HG02678 (cell line): ENCODE measurements at regions not wholly inside any gene's neighbourhood (a gene's known extent, or its start where the extent isn't known, plus 50 kb on each side); places are given as distances from the start of the nearest gene placed in this dataset.

Experiments
- ATAC-seq: cut with Tn5 transposase; IDR thresholded peaks from one replicate; pipeline ENCODE4 v1.9.1; 2021; ENCODE audit warnings: mild to moderate bottlenecking, moderate library complexity; ENCODE audit not compliant: unreplicated experiment

DNA sequence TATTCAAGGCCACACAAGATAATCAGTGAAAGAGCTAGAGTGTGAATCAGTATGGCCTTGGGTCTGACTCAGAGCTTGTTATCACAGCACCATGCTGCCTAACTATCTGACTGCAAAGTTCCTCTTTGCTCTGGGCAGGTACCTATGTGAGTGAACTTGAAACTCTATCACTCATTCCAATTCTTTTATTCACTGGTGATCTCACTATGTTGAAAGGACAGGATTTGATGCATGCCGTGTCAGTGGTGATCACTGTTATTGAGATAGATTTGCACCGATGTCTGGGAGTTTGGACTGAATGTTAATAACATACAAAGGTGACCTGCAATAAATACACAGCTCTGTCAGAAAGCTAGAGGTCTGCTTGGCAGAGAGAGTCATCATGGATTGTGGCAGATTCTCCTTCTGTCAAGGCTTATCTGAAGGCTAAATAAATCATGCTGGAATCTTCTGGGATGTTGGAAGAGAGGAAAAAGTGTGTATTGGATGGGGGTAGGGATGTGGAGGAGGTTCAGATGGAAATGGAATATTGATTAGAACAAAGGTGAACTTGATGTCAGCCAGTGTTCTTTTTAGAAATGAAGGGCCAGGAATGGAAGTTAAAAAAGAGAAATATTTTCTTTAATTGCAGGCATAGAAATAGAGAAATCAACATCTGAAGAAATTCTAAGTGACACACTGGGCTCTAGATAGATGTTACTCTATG is 91.8 kb upstream of the TNC start:
- ATAC-seq = peak; percentile 56

- ATAC-seq = no peak
These were observed 92.7 kb upstream of the TNC start for GRCh38 chr9:115210699-115211098.

GRCh38 chr9:115211413-115212124 is 93.6 kb upstream of the TNC start:
- ATAC-seq = peak; percentile 65

DNA sequence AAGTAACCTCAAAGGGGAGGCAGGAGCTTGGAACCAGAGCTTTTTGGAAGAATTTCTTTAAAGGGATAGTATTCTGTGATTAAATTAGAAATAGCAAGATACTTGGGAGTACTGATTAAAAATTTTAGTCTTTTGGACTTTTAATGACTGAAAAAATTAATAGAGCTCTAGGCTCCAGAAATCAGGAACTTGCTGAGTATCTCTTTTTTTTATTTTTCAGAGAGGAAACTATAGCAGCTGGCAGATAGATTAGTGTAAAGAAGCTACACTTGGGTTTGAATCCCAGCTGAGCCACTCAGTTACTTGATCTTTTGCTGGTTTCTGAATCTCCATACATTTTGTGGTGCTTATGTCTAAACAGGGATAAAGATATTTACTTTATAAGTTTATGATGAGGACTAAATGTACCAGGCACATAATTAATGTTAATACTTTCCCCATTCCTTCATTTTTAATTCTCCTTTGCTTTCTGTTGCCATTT is 94.2 kb upstream of the TNC start:
- no peak for ATAC-seq

DNA sequence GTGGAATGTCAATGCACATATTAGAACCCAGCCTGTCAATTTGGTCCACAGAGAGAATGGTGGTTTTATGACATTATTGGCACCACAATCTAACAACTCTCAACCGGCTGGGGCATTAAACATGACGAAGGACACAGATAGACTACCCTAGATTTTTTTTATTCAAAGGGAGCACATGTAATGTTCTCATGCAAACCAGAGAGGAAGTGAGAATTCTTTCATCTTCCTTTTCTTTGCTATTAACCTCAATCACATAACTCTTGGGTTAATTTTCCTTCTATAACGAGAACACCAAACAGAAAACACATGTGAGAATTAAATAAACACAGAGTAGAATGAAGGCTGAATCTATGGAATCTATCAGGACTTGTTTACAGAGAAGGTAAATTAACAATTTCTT is 94.9 kb upstream of the TNC start:
- ATAC-seq = peak; percentile 34

DNA sequence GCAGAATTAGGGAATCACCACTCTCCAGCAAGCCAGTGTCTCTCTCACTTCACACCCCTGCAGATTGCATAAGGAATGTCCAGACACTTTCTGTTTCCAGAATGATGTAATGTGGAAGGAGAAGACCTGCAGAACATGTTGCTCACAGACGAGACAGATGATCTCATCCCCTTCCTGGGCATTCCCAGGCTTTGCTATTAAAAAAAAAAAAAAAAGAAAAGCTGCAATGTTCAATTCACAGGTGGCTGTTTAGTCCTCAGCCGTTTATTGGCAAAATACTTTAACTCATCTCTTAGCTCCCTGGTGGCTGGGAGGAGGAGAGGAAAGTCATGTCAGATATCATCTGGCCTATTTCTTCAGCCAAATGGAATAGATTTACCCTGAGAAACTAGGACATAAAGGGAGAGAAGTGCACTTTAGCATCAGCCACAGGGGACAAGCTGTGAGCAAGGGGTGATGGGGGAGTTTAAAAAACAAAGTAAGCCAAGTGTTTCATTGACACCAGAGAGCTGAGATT is 95.9 kb upstream of the TNC start:
- no peak for ATAC-seq

DNA sequence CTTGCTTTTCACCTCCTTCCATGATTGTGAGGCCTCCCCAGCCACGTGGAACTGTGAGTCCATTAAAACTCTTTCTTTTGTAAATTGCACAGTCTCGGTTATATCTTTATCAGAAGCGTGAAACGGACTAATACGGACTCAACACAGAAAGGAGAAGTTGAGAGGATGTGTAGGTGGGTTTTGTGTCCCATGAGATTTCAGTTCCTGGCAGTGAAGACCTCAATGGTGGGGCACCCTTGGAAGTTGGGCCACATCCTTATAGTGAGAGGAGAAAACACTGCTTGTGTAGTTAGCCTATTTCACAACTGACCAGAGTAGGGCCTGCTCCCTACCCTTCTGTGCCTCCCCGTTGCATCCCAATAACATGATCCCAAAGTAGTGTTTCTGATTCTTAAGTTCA is 98.9 kb upstream of the TNC start:
- no peak for ATAC-seq

DNA sequence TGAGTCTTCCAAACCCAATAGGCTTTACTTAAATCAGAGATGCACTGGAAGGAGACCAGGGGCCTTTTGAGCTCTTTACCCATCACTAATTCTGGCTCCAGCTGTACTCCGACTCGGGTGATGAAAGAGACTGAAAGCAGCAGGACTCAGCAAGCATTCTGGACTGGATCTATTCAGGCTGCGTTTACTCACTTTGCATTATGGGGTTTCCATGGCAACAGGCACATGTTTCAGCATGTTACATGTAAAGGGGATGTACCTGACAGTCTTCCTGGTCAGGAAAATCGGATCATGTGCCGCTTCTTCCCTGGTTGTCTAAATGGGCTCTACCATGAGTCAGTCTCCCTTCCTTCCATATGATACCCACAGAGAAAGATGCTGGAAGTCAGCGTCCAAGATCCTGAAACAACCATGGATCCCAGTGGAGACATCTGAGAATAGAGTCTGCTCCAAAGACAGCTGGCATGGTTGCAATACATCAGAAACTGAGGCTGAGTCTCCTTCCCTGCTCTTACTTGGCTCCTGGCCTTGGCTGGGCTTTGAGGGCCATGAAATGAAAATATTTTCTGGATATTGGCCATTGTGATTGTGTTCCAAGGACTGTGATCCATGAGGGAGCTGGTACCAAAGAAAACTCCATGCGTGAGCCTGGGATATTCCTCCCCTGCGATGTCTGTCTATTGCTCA is 102.5 kb upstream of the TNC start:
- no peak for ATAC-seq

DNA sequence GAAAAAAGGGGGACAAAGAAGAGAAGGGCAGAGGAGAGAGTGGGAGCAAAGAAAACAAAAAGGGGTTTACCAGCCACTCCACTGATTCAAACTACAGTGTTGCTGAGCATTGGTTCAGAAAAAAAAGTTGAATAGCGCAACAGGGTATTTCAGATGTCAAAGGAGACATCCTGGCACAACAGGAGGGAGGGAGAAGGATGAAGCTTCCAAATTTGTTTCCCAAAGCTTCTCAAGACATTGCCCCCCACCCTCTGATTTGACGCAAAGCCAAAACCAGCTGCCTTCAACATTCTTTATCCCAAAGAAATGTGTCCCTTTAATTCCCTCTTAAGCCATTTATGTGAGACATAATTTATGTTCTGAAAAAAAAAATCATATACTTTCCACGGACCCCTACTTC is 105.5 kb upstream of the TNC start:
- ATAC-seq = no peak

DNA sequence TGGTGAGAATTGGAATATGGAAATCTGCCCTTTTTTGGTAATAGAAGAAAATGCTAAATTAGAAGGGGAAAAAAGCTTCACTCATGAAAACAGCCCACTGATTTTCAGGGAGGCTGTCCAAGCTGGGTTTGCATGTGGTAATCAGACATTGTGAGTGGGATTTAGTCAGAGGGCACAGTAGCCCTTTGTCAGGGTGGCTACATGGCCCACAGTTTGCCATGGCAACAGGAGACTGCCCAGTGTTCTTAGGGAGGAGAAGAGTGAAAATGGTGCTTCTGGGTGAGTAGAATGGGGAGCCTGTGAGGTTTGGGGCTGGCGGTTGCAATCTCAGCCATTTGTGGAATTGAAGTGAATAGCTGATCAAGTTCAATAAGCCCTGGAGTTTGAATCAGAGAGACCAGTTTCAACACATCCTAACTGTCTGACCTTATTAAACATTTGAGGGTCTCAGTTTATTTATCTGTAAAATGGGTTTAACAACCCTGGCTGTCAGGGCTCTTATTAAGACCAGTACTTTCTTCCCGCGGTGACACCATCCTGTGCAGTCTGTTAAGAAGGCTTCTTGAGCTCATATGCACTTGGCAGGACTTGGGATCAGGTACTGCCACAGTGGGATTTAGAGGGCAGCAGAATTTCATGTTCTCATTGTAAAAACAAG is 107.6 kb upstream of the TNC start:
- no peak for ATAC-seq

- no peak for ATAC-seq
These were observed 108.2 kb upstream of the TNC start for GRCh38 chr9:115226152-115226551.

DNA sequence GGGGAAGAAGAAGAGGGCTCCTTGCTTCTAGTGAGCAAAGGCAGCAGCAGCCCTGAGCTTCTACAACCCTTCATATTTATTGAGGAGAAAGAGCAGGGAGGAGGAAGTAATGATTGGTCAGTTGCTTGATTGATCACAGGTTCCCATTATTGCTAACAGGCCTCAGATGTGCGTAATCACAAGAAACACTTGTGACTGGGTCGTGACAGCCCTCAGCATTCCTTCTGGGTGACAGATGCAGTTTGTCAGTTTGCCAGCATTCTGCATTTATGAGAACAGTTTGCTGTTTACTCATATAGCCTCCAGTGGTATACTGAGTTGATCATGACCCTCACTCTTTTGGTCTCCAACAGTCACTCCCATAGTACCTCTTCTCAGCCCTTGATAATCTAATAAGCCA is 111.5 kb upstream of the TNC start:
- ATAC-seq = no peak

DNA sequence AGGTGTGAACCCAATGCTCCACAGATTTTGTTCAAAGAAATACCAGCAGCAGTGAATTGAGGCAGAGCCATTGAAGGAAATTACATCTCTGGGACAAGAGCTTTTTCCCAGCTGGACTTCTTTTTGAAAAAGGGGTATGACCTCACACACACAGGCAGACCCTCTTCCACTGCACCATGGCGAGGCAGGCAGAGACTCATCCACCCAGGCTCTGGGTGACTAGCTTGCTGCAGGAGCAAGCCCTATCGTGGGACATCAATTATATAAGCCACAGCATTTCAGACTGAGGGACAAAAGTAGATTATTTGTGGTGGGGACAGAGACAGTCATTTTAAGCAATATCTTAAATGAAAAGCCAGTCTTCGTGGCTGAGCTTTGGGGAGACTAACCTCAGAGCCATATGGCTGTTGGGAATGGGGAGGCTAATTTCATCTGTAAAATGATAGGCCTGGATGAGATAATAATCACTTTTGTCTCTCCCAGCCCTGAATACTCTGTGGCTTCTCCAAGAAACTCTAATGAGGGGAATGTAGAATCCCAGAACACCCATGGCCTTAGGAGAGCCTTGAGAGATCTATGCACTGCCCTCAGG is 113.1 kb upstream of the TNC start:
- ATAC-seq = no peak

GRCh38 chr9:115232181-115232774 is 114.3 kb upstream of the TNC start:
- ATAC-seq = no peak

DNA sequence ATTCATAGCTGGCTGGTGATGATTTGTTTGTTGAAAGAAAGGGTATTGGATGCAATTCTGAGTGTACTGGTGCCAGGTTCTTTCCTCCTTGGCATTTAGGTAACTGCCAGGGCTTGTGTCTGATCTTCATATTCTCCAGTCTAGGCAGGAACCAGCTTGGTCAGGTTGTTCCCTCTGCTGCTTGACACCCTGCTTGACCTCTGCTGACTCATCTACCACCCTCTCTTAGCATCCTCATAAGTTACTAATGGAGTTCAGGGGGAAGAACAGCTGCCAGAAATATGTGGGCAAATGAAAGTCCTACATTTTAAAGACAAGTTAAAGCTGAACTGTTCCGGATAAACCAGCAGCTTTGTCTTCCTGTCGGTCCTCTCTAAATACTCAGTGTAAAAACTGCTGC is 116.1 kb upstream of the TNC start:
- ATAC-seq = peak; percentile 84

- ATAC-seq = no peak
These were observed 117.3 kb upstream of the TNC start for GRCh38 chr9:115235221-115235620.

- no peak for ATAC-seq
These were observed 119.5 kb upstream of the TNC start for GRCh38 chr9:115237385-115237998.

GRCh38 chr9:115240676-115241075 is 122.7 kb upstream of the TNC start:
- ATAC-seq = no peak

- ATAC-seq = no peak
These were observed 123.7 kb upstream of the TNC start for GRCh38 chr9:115241641-115242040.

DNA sequence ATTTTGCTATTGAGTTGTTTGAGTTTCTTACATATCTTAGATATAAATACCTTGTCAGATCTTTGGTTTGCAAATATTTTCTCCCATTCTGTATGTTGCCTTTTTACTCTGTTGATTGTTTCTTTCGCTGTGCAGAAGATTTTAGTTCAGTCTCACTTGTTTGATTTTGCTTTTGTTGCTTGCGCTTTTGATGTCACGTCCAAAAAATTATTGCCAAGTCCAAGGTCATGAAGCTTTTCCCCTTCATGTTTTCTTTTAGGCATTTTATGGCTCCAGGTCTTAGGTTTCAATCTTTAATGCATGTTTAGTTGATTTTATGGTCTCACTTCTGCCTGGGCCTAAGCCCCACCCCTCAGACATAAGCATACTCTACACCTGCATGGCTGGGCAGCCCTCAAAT is 131.5 kb upstream of the TNC start:
- no peak for ATAC-seq
